HG03139 (cell line): ENCODE measurements at regions not wholly inside any gene's neighbourhood (a gene's known extent, or its start where the extent isn't known, plus 50 kb on each side); places are given as distances from the start of the nearest gene placed in this dataset.
"Not testable (repeated sequence)": the region's sequence is repeated elsewhere in the genome, so short reads cannot be mapped to it uniquely, and the experiment has no call there.

Experiments used
- ATAC-seq: cut with Tn5 transposase; IDR thresholded peaks from one replicate; pipeline ENCODE4 v1.9.1; 2021; ENCODE audit not compliant: unreplicated experiment

GRCh38 chr14:44453433-44454171 is 53.5 kb downstream of the FSCB start:
- ATAC-seq, result no peak

GRCh38 chr14:44450232-44450631 is 56.9 kb downstream of the FSCB start:
- not testable (repeated sequence) for ATAC-seq

- no peak for ATAC-seq
Measured at GRCh38 chr14:44449680-44450079, 57.4 kb downstream of the FSCB start.

GRCh38 chr14:44448951-44449358 is 58.1 kb downstream of the FSCB start:
- ATAC-seq, result no peak

GRCh38 chr14:44446965-44447364 is 60.1 kb downstream of the FSCB start:
- ATAC-seq, result no peak

- no peak for ATAC-seq
Measured at GRCh38 chr14:44444454-44444853, 62.6 kb downstream of the FSCB start.

DNA sequence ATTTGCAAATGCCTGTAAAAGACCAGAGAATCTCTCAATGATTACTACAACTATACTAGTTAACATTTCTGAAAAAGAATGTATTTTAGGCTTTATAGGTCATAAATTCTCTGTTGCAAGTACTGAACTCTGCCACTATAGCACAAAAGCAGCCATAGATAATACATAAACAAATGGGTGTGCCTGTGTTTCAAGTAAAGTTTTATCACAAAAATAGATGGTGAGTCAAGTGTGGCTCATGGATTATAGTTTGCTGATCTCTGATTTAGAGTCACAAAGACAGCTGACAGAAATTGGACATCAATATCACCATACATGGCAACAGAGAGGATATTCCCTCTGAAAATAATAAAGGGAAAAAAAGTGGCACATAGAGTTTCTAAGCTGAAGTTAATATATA is 68.1 kb downstream of the FSCB start:
- ATAC-seq, result no peak

GRCh38 chr14:44438221-44438620 is 68.9 kb downstream of the FSCB start:
- no peak for ATAC-seq

DNA sequence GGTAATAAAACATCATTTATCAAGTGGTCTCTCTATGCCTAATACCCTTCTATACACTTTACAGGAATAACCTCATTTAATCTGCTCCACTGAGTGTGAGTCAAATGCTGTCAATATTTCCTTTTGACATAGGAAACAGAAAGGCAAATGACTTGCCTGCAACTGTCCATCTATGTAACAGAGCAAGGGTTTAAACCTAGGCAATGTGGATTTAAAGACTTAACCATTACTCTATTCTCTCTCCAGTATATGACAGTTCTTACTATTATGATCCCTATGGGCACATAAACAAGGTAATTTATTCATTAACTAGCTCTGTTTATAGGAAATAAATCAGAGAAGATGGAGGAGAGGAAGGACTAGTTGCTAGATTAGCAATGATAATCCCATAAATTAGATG is 70.6 kb downstream of the FSCB start:
- no peak for ATAC-seq

DNA sequence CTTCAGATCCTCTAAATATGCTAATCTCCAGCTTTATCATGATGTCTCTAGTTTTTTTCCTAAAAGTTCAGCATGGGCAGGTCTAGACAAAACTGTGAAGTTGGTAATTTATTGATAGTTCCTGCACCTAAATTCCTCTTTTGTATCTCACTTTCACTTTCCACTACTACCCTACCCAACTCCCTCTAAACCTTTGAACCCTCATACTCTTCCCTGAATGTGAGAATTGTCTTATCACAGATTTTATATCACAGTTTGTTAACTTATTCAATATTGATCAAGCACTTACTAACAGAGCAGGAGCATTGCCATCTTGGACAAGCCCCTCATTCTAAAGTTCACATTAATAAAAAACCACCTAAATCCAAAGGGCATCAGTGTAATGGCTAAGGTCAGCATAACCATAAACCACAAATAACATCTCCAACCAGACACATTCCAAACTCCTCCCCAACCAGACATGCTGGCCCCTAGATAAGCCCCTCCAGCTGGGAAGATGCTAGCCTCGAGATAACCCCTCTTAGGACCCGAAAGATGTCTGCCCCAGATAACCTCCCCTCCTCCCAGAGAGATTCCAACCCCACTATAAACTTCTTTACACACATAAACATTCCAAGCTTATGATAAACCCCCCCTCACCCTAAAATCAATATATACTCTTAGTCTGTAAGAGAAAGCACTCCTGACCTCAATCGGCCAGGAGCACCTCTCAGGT is 78.7 kb downstream of the FSCB start:
- ATAC-seq, result no peak

DNA sequence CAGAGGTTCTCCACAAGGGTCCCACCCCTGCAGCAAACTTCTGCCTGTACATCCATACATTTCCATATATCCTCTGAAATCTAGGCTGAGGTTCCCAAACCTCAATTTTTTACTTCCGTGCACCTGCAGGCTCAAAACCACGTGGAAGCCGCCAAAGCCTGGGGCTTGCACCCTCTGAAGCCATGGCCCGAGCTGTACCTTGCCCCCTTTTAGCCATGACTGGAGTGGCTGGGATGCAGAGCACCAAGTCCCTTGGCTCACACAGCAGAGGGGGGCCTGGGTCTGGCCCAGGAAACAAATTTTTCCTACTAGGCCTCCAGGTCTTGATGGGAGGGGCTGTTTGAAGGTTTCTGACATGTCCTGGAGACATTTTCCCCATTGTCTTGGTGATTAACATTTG is 84.4 kb downstream of the FSCB start:
- no peak for ATAC-seq

GRCh38 chr14:44420226-44420625 is 86.9 kb downstream of the FSCB start:
- no peak for ATAC-seq

- no peak for ATAC-seq
Measured at GRCh38 chr14:44418856-44419255, 88.2 kb downstream of the FSCB start.

- no peak for ATAC-seq
Measured at GRCh38 chr14:44417809-44418208, 89.3 kb downstream of the FSCB start.

DNA sequence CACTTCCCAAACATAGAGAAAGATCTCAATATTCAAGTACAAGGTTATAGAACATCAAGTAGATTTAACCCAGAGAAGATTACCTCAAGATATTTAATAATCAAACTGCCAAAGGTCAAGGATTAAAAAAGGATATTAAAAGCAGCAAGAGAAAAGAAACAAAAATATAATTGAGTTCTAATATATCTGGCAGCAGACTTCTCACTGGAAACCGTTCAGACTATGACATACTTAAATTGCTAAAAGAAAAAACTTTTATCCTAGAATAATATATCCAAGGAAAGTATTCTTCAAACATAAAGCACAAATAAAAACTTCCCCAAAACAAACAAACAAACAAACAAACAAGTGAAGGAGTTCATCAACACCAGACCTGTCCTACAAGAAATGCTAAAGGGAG is 92.4 kb downstream of the FSCB start:
- no peak for ATAC-seq

DNA sequence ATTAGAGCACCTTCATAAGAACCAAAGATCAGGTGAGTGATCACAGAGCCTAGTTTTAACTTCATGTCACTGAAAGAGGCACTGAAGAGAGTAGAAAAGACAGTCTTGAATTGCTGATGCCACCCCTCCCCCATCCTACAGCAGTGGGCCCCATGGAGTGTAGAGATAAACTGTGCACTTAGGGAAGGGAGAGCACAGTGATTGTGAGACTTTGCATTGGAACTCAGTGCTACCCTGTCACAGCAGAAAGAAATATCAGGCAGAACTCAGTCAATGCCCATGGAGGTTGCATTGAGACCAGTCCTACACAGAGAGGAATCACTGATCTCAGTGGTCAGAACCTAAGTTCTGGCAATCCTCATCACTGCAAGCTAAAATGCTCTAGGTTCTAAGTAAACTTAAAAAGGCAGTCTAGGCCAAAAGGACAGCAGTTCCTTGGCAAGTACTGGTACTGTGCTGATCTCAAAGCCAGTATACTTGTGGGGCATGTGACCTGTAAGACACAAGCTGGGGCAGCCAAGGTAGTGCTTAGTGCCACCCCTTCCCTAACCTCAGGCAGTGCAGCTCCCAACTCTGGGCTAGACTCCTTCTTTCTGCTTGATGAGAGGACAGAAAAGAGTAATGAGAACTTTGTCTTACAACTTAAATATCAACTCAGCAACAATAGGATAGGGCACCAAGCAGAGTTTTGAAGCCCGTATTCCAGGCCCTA is 94.1 kb downstream of the FSCB start:
- ATAC-seq, result no peak

GRCh38 chr14:44405011-44405486 is 102.0 kb downstream of the FSCB start:
- ATAC-seq, result no peak

- no peak for ATAC-seq
Measured at GRCh38 chr14:44404599-44404998, 102.5 kb downstream of the FSCB start.

DNA sequence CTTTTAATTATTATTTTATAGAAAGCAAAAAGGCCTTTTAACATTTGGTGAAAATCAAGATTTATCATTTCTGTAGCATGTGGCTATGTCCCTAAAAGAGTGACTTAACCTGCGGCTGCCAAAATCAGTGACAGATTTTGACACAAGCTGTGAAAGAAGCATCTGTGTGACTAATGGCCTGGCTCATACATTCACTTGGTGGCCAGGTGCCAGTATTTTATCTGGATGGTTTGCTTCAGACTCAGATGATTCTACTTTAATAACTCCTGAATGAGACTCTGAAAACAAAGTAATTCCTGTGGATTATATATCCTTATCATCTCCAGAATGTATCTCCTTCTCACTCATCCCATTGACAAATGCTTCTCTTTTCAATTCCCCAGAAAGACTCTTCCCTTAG is 103.0 kb downstream of the FSCB start:
- ATAC-seq, result no peak

- no peak for ATAC-seq
Measured at GRCh38 chr14:44403193-44403592, 103.9 kb downstream of the FSCB start.

GRCh38 chr14:44396226-44396625 is 110.9 kb downstream of the FSCB start:
- ATAC-seq, result no peak

GRCh38 chr14:44392984-44393383 is 114.1 kb downstream of the FSCB start:
- ATAC-seq, result no peak
